HG03060 (cell line): ENCODE measurements at regions not wholly inside any gene's neighbourhood (a gene's known extent, or its start where the extent isn't known, plus 50 kb on each side); places are given as distances from the start of the nearest gene placed in this dataset.

Source experiments
- ATAC-seq: cut with Tn5 transposase; IDR thresholded peaks from one replicate; pipeline ENCODE4 v1.9.1; 2021; ENCODE audit warnings: low read depth, moderate number of reproducible peaks; ENCODE audit not compliant: unreplicated experiment

- ATAC-seq = no peak
Observed at GRCh38 chr4:127140306-127140705, 492.5 kb upstream of the INTU start.

GRCh38 chr4:127141856-127142255, 490.9 kb upstream of the INTU start:
- ATAC-seq = no peak

- no peak for ATAC-seq
Observed at GRCh38 chr4:127143460-127144195, 489.1 kb upstream of the INTU start.

GRCh38 chr4:127145006-127145540, 487.7 kb upstream of the INTU start:
- no peak for ATAC-seq

GRCh38 chr4:127148165-127148564, 484.6 kb upstream of the INTU start:
- ATAC-seq = no peak

- ATAC-seq = no peak
Observed at GRCh38 chr4:127149086-127149485, 483.7 kb upstream of the INTU start.

GRCh38 chr4:127151941-127152340, 480.8 kb upstream of the INTU start:
- no peak for ATAC-seq

GRCh38 chr4:127155116-127155515, 477.6 kb upstream of the INTU start:
- no peak for ATAC-seq

GRCh38 chr4:127155555-127155954, 477.2 kb upstream of the INTU start:
- no peak for ATAC-seq

GRCh38 chr4:127162741-127163140, 470.0 kb upstream of the INTU start:
- no peak for ATAC-seq

GRCh38 chr4:127165971-127166370, 466.8 kb upstream of the INTU start:
- no peak for ATAC-seq

GRCh38 chr4:127174201-127174600, 458.6 kb upstream of the INTU start:
- no peak for ATAC-seq

GRCh38 chr4:127174616-127175015, 458.1 kb upstream of the INTU start:
- no peak for ATAC-seq

GRCh38 chr4:127179256-127180087, 453.3 kb upstream of the INTU start:
- ATAC-seq = no peak

- ATAC-seq = no peak
Observed at GRCh38 chr4:127181001-127181400, 451.8 kb upstream of the INTU start.

GRCh38 chr4:127182687-127183086, 450.1 kb upstream of the INTU start:
- ATAC-seq = no peak

- no peak for ATAC-seq
Observed at GRCh38 chr4:127188847-127189246, 443.9 kb upstream of the INTU start.

- ATAC-seq = no peak
Observed at GRCh38 chr4:127194281-127194680, 438.5 kb upstream of the INTU start.

- ATAC-seq = no peak
Observed at GRCh38 chr4:127196655-127197352, 436.0 kb upstream of the INTU start.

GRCh38 chr4:127203562-127204200, 429.1 kb upstream of the INTU start:
- ATAC-seq = no peak

- no peak for ATAC-seq
Observed at GRCh38 chr4:127204322-127204721, 428.4 kb upstream of the INTU start.
